HG03139 (cell line): ENCODE measurements at regions not wholly inside any gene's neighbourhood (a gene's known extent, or its start where the extent isn't known, plus 50 kb on each side); places are given as distances from the start of the nearest gene placed in this dataset.

ENCODE experiments used
- ATAC-seq: cut with Tn5 transposase; IDR thresholded peaks from one replicate; pipeline ENCODE4 v1.9.1; 2021; ENCODE audit not compliant: unreplicated experiment

DNA sequence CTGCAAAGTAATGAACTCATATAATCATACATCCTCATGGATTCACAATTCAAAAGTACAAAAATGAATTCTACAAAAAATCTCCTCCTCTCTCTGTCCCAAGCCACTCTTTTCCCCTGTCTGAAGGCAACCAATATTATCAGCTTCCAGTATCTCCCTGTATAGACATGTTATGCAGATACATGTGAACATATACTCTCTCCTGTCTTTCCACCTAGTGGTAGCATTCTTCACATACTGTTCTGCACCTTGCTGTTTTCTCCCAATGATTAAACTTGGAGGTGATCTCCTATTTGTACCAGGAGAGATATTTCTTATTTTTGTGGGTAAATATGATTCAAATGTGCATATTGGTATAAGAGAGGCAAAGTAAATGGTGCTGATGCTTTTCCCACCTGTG lies 416.4 kb downstream of the EPM2A start:
- no peak for ATAC-seq

DNA sequence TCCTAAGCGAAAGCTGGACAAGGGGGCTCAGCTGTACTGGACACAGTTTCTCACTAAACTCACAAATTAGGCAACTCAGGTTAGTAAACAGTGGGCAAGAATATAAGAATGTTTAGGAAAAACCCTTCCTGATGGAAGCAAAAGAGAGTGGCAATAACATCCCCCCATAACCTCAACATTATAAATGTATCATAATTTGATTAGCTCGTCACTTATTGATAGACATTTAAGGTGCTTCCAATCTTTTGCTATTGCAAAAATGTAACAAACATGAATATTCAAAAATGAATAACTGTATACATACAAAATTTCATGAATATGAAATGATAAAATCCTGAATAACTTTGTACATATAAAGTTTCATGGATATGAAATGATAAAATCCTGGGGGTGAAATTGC lies 415.7 kb downstream of the EPM2A start:
- ATAC-seq = no peak

- no peak for ATAC-seq
Measured at GRCh38 chr6:145323646-145324045, 411.7 kb downstream of the EPM2A start.

DNA sequence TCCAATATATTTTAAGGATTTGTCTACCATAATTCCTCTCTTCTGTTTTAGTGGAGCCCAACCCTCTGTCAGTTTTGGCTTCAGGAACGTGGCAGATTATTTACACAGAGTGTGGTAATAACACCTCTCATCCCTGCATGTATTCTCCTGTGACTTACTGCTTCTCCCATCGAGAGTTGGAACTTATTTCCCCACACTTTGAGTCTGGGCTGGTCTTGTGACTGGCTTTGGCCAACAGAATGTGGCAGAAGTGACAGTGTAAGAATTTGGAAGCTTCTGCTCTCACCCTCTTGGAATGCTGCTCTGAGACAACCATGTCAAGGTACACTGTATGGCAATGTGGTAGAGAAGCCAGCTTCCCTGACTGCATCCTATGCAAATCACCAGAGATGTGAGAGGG lies 407.7 kb downstream of the EPM2A start:
- no peak for ATAC-seq

- ATAC-seq = no peak
Measured at GRCh38 chr6:145329257-145329656, 406.1 kb downstream of the EPM2A start.

GRCh38 chr6:145331066-145331465 lies 404.3 kb downstream of the EPM2A start:
- ATAC-seq = no peak

DNA sequence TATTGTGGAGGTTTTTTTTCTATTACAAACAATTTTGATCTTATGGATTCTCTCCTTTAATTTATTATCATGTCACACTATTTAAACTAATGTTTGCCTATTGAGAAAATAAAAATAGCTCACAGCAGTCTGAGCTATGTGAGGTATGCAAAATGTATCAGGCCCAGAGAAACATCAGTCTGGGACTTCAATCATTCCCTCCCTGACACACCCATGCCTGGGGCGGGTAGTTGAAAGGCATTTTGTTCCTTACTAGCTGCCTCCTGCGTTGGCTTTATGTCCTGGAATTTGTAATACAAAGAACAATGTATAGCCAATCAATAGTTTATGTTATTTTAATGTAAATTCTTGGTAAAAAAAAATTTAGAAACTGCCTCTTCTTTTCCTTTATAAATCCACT lies 403.3 kb downstream of the EPM2A start:
- ATAC-seq = no peak

DNA sequence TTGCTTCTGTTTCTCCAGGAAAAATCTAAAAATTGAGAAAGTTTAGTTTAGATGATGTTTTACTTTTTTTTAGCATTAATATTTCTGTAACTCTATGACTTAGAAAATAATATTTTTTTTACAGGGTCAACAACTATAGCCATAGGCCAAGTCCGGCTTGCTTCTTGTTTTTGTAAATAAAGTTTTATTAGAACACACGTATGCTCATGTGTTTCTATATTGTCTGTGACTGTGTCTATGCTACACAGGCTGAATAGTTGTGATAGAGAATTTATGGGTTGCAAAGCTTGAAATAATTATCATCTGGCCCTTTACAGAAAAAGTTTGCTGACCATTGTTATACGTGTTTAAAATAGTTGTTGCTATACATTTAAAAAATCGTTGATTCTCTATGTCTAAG lies 399.2 kb downstream of the EPM2A start:
- ATAC-seq = no peak

GRCh38 chr6:145339089-145339488 lies 396.2 kb downstream of the EPM2A start:
- ATAC-seq = no peak

DNA sequence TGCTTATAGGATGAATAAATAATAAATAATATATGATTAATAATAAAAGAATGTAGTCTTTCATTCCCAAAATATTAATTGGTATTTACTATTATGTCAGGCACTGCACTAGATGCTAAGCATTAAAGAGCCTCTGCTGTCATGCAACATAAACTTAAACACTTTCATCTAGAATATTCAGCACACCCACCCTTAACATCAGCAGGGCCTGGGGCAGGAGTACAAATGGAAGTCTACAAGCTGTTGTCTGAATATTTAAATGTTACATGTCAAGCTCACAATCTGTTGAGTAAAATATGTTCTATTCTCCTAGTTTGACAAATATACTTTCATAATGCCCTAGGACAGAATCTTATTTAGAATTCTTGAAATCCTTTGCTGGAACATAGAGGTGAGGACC lies 395.1 kb downstream of the EPM2A start:
- no peak for ATAC-seq

- no peak for ATAC-seq
Measured at GRCh38 chr6:145345094-145345493, 390.2 kb downstream of the EPM2A start.

DNA sequence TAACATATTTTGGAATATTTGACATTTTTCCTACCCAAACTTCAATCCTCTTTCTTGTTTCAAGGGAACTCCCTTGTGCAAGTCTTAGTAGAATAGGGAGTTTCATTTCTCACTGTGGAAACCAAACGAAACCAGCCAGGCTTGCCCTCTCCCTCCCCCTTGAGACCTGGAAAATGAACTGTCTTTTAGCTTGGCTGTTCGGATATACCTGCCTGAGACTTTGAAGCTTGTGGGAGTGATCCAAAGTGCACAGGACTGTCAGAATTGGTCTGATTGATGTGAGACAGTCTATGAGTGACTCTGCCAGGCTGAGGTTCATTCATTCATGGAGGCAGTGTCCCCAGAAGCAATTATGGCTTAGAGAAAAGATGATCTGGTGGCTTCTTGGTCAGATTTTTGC lies 388.1 kb downstream of the EPM2A start:
- no peak for ATAC-seq

DNA sequence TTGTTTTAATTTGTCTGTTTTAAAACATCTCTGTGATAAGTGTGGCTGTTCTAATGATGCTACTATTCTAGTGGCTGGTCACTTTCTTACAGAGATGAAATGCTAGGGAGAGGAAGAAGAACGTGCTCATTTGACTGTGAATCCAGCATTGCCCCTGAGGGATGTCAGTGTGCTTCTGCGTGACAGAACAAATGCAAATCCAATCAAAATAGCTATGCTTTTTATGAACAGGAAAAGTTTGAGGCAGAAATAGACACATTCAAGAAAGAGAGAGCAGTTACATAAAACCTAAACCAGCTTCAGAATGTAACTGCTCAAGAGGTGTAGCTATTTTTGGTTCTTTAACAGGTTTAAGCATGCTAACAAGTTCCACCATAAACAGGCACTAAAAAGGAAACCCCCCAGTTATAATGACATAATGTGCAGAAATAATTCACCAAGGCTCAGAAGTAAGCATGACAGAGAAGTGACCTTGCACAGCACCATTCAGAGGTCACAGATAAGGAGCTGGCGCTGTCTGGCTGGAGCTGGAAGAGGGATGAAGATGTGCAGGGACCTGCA lies 385.3 kb downstream of the EPM2A start:
- peak; percentile 59 for ATAC-seq

GRCh38 chr6:145350928-145351327 lies 384.4 kb downstream of the EPM2A start:
- no peak for ATAC-seq

DNA sequence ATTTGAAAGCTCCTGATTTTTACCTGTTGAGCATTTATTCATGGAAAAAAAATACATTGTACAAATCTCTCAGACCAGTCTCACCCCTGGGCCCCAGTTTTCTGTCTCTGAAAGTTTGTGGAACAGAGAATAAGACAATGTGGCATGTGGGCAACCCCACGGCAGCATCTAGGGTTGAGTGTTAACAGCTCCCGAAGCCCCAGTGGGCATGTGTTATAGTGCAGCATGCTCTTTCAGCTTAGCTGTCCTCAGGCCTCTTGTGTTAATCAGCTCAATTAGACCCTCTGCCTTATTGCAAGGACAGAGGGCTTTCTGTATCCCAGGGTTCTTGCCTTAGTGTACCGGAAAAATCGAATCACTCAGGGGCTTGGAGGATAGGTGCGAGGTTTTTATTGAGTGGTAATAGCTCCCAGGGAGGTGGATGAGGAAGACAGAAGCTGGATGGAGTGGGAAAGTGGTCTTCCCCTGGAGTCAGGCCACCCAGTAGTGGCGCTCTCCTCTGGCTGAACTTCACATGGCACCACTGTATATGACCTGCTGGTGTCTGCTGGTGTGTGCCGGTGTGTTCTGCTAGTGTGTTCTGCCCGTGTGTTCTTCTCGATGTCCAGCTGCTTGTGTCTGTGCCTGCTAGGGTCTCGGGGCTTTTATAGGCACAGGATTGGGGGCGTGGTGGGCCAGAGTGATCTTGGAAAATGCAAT lies 382.8 kb downstream of the EPM2A start:
- ATAC-seq = no peak

GRCh38 chr6:145360865-145361264 lies 374.5 kb downstream of the EPM2A start:
- ATAC-seq = no peak

GRCh38 chr6:145367149-145367548 lies 368.2 kb downstream of the EPM2A start:
- ATAC-seq = no peak

- no peak for ATAC-seq
Measured at GRCh38 chr6:145368075-145368474, 367.2 kb downstream of the EPM2A start.

DNA sequence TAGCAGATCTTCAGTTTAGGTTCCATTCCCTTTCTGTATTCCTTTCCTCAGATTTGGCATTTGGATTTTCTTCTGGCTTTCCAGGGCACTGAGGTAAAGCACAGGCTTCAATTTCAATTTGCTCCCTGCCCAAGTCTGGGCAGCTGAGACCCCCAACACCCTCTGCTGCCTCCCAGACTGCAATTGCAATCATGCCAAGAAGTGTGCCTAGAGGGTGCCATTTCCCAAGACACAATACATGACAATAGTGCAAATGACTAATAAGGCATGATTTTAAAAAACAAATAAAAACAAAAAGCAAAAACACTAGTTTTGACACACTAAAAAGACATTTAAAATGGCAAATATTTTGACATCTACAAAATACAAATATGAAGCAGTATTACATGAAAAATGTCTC lies 364.8 kb downstream of the EPM2A start:
- ATAC-seq = no peak

DNA sequence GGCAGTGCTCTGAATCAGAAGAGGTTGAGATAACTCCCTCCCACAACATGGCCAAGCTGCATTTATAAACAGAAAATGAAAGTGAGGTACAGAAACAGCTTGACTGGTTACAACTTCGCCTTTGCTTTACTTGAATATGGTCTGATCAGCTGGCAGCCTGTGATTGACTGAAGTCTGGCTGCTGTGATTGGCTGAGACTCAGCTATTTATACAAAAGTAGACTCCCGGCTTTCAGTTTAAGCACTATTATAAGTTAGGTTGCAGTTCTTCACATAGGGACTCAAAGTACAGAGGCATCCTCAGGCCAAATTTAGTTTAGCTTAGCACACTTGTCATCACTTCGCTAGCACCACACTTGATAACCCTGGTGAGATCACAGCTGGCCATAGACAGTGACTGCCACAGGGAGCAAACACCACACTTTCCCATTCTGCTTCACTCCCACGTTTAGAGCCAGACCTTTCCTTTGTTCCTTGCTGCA lies 362.6 kb downstream of the EPM2A start:
- peak; percentile 95 for ATAC-seq

- no peak for ATAC-seq
Measured at GRCh38 chr6:145373826-145374225, 361.5 kb downstream of the EPM2A start.

DNA sequence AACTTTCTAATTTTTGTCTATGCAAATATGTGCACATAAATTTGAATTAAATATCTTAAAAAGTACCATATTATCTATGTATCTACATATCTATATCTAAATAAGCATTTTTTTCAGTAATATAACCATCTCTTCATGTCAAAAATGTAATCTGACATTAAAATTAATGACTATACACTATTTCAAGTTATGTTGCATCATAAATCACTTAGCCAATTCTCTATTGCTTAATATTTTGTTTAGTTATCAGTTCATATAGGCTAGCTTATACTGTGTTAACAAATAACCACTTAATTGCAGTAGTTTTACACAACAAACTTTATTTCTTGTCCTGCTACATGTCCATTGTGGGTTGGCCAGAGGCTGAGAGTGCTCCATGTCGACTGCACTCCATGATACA lies 360.8 kb downstream of the EPM2A start:
- no peak for ATAC-seq

DNA sequence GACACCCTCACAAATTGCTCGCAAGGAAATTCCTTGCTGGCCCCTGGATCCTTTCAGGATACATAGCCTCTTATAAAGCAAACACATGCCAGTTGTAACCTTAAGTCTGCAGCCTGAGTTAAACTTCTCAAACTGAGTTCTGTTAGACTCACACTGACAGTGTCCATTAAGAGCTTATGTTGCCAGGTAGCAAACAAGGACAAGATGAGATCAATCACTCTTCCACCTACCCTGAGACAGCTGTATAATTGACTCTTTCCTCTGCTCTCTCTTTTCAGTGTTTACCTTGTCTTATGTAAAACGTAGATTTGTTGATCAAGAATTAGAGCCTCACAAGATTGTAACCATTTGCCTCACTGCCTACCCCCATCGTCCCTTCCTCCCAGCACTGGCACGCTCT lies 359.8 kb downstream of the EPM2A start:
- no peak for ATAC-seq
